GM12873 (cell line): ENCODE measurements at regions not wholly inside any gene's neighbourhood (a gene's known extent, or its start where the extent isn't known, plus 50 kb on each side); places are given as distances from the start of the nearest gene placed in this dataset.

Experiments used
- TF ChIP-seq, protein P1 (sequence below): IDR thresholded peaks from 2 replicates; pipeline ENCODE4 v1.5.1; 2012; ENCODE audit warnings: low read depth, mild to moderate bottlenecking, moderate library complexity, low read length, control low read depth; ENCODE audit not compliant: insufficient read depth; ENCODE audit errors: missing control alignments

DNA sequence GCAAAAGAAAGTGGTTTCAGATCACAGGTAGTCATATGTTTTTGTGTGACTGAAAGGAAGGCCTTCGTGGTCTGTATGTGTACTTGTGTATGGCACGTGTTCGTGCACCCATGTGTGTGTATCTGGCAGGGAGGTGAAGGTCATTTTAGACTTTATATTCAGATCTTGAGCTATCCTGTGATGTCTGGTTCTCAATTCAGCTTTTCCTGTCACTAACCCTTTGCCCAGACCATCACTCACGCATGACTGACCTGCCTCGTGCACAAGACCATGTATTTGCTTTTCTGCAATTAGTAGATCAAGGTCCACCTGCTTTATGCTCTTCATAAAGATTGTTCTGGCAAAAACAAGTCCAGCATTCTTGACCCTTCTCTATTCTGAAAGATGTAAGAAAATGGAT is 139.7 kb upstream of the MAF start:
- TF ChIP-seq, protein P1, sequence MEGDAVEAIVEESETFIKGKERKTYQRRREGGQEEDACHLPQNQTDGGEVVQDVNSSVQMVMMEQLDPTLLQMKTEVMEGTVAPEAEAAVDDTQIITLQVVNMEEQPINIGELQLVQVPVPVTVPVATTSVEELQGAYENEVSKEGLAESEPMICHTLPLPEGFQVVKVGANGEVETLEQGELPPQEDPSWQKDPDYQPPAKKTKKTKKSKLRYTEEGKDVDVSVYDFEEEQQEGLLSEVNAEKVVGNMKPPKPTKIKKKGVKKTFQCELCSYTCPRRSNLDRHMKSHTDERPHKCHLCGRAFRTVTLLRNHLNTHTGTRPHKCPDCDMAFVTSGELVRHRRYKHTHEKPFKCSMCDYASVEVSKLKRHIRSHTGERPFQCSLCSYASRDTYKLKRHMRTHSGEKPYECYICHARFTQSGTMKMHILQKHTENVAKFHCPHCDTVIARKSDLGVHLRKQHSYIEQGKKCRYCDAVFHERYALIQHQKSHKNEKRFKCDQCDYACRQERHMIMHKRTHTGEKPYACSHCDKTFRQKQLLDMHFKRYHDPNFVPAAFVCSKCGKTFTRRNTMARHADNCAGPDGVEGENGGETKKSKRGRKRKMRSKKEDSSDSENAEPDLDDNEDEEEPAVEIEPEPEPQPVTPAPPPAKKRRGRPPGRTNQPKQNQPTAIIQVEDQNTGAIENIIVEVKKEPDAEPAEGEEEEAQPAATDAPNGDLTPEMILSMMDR: no peak

DNA sequence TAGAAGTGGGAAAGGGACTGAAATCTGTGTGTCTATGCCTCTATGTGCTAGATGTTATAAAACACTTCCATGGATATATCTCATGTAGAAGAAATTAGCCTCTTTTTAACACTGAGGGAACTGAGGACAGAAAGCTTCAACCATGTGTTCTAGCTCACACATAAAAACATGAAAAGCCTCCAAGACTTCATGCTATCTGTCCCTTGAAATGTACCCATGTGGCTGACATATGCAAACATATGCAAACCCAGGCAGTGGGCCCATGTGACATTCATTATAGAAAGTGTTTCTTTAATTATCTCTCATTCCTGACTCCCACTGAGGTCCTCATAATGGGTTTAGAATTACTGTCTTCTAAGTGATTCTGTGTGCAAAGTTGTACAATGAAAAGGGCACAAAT is 134.7 kb upstream of the MAF start:
- TF ChIP-seq, protein P1: no peak

DNA sequence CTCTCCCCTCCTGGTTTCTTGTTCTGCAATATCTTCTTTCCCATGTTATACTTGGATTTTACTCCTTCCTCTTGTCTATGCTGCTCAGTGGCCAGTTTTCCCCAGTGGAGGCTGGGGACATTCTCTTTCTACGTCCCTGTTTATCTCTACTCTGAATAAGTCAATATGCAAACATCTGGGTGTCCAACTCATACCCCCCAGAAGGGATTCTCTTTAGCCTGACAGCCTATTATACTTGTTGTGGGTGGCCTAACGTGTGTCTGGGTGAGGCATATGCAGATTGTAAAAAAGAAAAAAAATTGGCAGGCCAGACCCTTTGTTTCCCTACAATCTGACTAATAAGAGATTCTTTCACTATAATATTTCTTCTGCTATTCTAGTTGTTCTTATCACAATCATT is 134.2 kb upstream of the MAF start:
- TF ChIP-seq, protein P1: no peak

DNA sequence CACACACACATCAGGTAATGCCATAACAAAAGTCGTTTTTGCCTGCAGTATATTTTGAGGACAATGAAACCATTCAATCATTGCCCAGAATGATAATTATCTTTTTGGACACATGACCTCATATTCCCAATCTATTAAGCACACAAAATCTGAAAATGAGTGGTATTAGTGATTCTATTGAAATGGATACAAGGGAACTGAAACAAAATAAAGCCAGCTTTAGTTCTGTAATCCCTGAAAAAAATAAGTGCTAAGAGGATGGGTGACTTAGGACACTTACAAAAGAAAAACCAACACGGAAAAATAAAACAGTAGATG is 128.3 kb upstream of the MAF start:
- TF ChIP-seq, protein P1: no peak

DNA sequence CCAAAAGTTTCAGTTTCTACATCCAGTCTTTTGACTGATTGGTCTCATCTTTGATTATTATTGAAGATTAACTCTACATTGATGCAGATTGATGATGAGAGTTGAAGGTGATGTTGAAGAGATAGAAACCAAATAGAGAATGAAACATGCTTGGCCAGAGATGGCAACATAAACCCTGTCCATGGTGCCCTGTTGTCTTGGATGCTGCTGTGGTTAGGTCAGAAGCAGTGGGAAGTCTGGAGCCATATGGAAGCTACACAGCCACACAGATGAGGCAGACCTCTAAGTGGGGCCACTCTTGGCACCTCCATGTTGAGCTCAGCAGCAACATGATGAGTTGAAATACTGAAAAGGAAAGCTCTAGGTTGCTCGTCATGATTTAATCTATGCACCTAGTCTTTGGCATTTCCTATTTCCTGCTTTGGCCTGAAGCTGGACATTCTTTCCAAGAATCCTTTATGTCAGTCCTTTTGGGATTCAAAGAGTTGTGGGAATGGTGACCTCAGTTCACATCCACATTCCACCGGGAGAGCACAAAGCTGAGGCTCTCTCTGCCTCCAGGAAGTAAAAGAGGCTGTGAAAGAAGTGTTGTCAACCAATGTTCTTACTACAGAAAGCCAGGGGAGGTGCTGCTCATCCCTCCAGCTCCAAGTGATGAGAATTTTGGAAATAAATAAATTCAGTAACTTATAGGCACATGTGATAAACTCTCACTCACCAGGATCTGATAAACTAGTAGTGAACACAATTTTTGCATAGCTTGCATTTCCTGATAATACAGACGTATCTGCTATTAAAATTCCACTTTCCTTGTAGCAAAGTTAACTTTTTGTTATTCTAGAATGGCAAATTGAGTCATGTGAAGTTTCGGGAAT is 127.7 kb upstream of the MAF start:
- TF ChIP-seq, protein P1: no peak

DNA sequence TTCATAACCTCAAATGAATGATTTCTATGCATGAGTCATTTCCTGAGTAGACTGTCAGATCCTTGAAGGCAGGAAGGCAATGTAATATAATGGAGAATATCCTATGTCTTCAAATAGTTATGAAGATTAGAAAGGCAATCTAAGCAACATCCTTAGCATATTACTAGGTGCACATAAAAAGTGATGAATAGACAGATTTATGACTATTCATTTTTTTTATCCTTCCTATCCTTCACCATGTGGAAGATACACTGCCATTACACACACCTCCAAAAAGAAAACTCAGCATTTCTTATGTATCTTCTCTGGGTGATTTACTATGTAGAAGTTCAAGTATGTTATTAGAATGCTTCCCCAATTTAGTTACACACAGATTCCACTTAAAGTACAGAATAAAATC is 126.4 kb upstream of the MAF start:
- TF ChIP-seq, protein P1: no peak

DNA sequence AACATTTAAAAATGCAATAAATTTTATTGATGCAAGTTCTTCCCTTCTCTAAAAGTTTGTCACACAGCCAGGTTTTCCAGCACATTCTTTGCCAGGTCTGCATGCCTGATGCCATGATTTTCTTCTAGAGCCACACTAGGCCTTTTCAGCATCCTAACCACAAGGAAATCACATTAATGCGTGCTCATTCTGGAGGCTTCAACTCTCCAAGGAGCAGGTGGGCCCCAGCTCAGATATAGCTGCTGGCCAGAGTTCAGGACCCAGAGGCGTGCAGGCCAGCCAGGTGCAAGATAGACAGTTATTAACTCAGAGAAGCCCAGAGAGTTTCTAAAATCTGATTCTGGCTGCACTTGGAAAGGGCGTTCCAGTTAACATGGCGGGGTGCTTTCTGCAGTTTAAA is 124.5 kb upstream of the MAF start:
- TF ChIP-seq, protein P1: no peak
